ENCODE measurements at regions not wholly inside any gene's neighbourhood (a gene's known extent, or its start where the extent isn't known, plus 50 kb on each side); places are given as distances from the start of the nearest gene placed in this dataset.

- DNase-seq (ENCODE audit: insufficient read length, low spot score): no peak
- TF ChIP-seq, protein P1, sequence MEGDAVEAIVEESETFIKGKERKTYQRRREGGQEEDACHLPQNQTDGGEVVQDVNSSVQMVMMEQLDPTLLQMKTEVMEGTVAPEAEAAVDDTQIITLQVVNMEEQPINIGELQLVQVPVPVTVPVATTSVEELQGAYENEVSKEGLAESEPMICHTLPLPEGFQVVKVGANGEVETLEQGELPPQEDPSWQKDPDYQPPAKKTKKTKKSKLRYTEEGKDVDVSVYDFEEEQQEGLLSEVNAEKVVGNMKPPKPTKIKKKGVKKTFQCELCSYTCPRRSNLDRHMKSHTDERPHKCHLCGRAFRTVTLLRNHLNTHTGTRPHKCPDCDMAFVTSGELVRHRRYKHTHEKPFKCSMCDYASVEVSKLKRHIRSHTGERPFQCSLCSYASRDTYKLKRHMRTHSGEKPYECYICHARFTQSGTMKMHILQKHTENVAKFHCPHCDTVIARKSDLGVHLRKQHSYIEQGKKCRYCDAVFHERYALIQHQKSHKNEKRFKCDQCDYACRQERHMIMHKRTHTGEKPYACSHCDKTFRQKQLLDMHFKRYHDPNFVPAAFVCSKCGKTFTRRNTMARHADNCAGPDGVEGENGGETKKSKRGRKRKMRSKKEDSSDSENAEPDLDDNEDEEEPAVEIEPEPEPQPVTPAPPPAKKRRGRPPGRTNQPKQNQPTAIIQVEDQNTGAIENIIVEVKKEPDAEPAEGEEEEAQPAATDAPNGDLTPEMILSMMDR (IDR thresholded peaks at IDR 0.05; ENCODE audit: insufficient read depth, missing control alignments): no peak
- FAIRE-seq: no peak
Observed at GRCh38 chr21:41676198-41676597, 90.7 kb downstream of the RIPK4 start.

- no peak for FAIRE-seq
- no peak for DNase-seq (ENCODE audit: insufficient read length, low spot score)
- TF ChIP-seq, protein P1 (IDR thresholded peaks at IDR 0.05; ENCODE audit: insufficient read depth, missing control alignments): no peak
Observed at GRCh38 chr21:41675574-41675973, 91.3 kb downstream of the RIPK4 start.

- FAIRE-seq (no peak), DNase-seq (ENCODE audit: insufficient read length, low spot score) (no peak)
- TF ChIP-seq, protein P1 (IDR thresholded peaks at IDR 0.05; ENCODE audit: insufficient read depth, missing control alignments): no peak
Observed at GRCh38 chr21:41674402-41674801, 92.5 kb downstream of the RIPK4 start.

GRCh38 chr21:41673596-41674335, 93.1 kb downstream of the RIPK4 start:
- FAIRE-seq: no peak
- DNase-seq (ENCODE audit: insufficient read length, low spot score): no peak

DNA sequence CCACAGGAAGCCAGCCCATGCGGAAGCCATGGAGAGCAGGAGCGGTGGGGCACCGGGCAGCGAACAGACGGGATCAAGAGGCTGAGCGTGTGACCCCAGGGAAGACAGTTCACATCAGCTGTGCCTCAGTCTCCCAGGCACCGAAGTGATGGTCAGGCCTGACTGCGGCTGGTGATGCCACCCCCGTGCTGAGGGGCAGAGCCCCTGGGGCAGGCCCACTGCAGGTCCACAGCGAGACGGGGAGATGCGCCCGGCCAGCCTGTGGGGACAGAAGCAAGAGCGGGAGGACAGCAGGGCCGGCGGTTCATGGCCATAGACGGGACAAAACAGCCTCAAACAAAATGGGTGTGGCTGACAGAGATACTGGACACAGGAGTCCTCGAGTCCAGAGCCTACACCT, 93.8 kb downstream of the RIPK4 start:
- DNase-seq (ENCODE audit: insufficient read length, low spot score) (no peak), FAIRE-seq (no peak)
- TF ChIP-seq, protein P1 (IDR thresholded peaks at IDR 0.05; ENCODE audit: insufficient read depth, missing control alignments): no peak

More at GRCh38 chr21:41673596-41674335, 93.1 kb downstream of the RIPK4 start:
- TF ChIP-seq, protein P1 (IDR thresholded peaks at IDR 0.05; ENCODE audit: insufficient read depth, missing control alignments): no peak

DNA sequence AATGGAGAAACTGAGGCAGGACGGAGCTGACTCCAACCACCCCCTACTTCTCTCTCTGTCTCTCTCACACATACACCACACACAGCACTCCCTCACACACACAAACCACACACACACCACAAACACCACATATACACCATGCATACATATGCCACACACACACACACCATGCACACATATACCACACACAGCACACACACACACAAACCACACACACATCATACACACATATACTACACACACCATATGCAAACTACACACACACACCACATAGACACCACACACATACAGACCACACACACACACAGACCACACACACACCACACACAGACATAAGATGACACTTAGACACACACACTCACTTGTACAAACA, 94.3 kb downstream of the RIPK4 start:
- DNase-seq (ENCODE audit: insufficient read length, low spot score) (no peak), FAIRE-seq (no peak)
- TF ChIP-seq, protein P1 (IDR thresholded peaks at IDR 0.05; ENCODE audit: insufficient read depth, missing control alignments): no peak

DNA sequence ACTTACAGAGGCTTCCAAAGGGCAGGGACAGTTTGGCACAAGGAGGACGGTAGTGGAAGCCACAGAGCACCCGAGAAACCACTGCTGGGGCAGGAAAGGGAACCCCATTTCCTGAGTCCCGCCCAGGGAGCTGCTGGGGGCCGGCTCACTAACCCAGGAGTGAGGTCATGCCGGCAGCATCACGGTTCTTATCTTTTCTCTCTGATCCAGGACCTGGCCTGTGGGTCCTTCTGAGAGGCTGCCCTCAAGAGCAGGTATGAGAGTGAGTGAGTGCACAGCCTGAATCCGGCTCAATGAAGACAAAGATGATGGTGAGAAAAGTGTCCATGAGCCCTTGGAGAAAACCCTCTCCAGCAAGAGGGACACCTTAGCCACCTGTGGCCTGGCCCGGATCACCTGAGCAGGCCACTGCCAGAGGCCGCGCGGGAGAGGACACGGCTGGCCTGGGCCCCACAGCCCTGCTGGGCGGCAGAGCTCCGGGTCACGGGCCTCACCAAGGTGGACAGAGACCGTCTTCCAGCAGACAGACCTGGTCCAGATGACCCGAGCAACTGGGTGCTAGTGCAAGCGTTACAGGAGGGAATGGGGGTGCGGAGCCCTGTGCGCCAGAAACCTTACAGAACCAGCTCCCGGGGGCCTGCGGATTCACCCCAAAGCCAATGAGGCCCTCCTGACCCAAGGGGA, 94.9 kb downstream of the RIPK4 start:
- DNase-seq (ENCODE audit: insufficient read length, low spot score) (no peak), FAIRE-seq (no peak)
- TF ChIP-seq, protein P1 (IDR thresholded peaks at IDR 0.05; ENCODE audit: insufficient read depth, missing control alignments): no peak

All from D721Med (cell line).